ENCODE measurements at regions not wholly inside any gene's neighbourhood (a gene's known extent, or its start where the extent isn't known, plus 50 kb on each side); places are given as distances from the start of the nearest gene placed in this dataset.

GRCh38 chr2:217443601-217444000 lies 559.2 kb downstream of the TNS1 start:
- Histone ChIP-seq H3K27ac (ENCODE audit: extremely low read length, insufficient read depth, low read length) (no peak overlapping the region), H4K20me1 (ENCODE audit: insufficient read depth, low read length) (no peaks in the 10 kb centered on the region), H3K79me2 (ENCODE audit: insufficient read depth, low read length) (no peaks in the 10 kb centered on the region), H3K4me1 (ENCODE audit: insufficient read depth, low read length) (no peaks in the 10 kb centered on the region), H3K9ac (ENCODE audit: insufficient read depth, low read depth, low read length) (no peak overlapping the region), H3K27me3 (ENCODE audit: control insufficient read depth in 1 of 2, insufficient read depth in 2 of 2, low read length in 2 of 2) (no peaks in the 10 kb centered on the region), H3K36me3 (replicated peaks in 1 of 2; ENCODE audit: control insufficient read depth in 1 of 2, insufficient read depth in 2 of 2, low read length in 2 of 2) (no peaks in the 10 kb centered on the region), H3K9me3 (ENCODE audit: low read length) (no peaks in the 10 kb centered on the region), H3K4me3 (replicated peaks in 1 of 3; ENCODE audit: insufficient read depth in 1 of 3, low read depth in 2 of 3, low read length in 3 of 3) (no peak overlapping the region), H3K4me2 (ENCODE audit: low read depth, low read length) (no peak overlapping the region), H2AFZ (ENCODE audit: low read length) (no peak overlapping the region)
- intact Hi-C loops (cut with micrococcal nuclease; ENCODE audit: unreplicated experiment): no loop called here
- CTCF ChIA-PET (ENCODE audit: low intra/inter-chr PET ratio, low total read pairs): no interaction called here
- ATAC-seq: no peak
- TF ChIP-seq ZNF619 (CRISPR knock-in tag; IDR thresholded peaks at IDR 0.05) (no peak), KLF11 (CRISPR knock-in tag; IDR thresholded peaks at IDR 0.05) (no peak), MTF1 (CRISPR knock-in tag; IDR thresholded peaks at IDR 0.05) (no peak)
- no peak for DNase-seq (ENCODE audit: low spot score)
- no peak for FAIRE-seq
- in situ Hi-C loops (cut with HindIII; ENCODE audit: extremely low pct_ligation_motif_present, low pct_unique_long_range_greater_than_20kb): no loop called here
- 33% methylated on average over 1 of the region's 1 CpG for WGBS (ENCODE audit: low lambda C conversion rate)
- POLR2A ChIA-PET: no interaction called here
- no TSS peak for BruUV-seq (replicated peaks)

GRCh38 chr2:217440000-217440399 lies 562.8 kb downstream of the TNS1 start:
- in situ Hi-C loops (cut with HindIII; ENCODE audit: extremely low pct_ligation_motif_present, low pct_unique_long_range_greater_than_20kb) (no loop called here), intact Hi-C loops (cut with micrococcal nuclease; ENCODE audit: unreplicated experiment) (no loop called here)
- no peaks in the 10 kb centered on the region for H3K79me2 ChIP-seq (ENCODE audit: insufficient read depth, low read length)
- no peak overlapping the region for H3K4me2 ChIP-seq (ENCODE audit: low read depth, low read length)
- DNase-seq (ENCODE audit: low spot score) (no peak), ATAC-seq (no peak), FAIRE-seq (no peak)
- BruUV-seq (replicated peaks): no TSS peak
- H3K27ac ChIP-seq (ENCODE audit: extremely low read length, insufficient read depth, low read length): no peak overlapping the region
- H3K9ac ChIP-seq (ENCODE audit: insufficient read depth, low read depth, low read length): no peak overlapping the region
- TF ChIP-seq KDM5A (IDR thresholded peaks at IDR 0.05; ENCODE audit: borderline replicate concordance, low read length) (no peak), ZSCAN25 (CRISPR knock-in tag; IDR thresholded peaks at IDR 0.05) (no peak), YEATS4 (CRISPR knock-in tag; IDR thresholded peaks at IDR 0.05; ENCODE audit: borderline replicate concordance) (no peak), CBX5 (CRISPR knock-in tag; IDR thresholded peaks at IDR 0.05; ENCODE audit: borderline replicate concordance) (no peak)
- CTCF ChIA-PET (ENCODE audit: low intra/inter-chr PET ratio, low total read pairs): no interaction called here
- H4K20me1 ChIP-seq (ENCODE audit: insufficient read depth, low read length): no peaks in the 10 kb centered on the region
- H3K36me3 ChIP-seq (replicated peaks in 1 of 2; ENCODE audit: control insufficient read depth in 1 of 2, insufficient read depth in 2 of 2, low read length in 2 of 2): no peaks in the 10 kb centered on the region
- no peak overlapping the region for H3K4me3 ChIP-seq (replicated peaks in 1 of 3; ENCODE audit: insufficient read depth in 1 of 3, low read depth in 2 of 3, low read length in 3 of 3)
- POLR2A ChIA-PET: no interaction called here
- H2AFZ ChIP-seq (ENCODE audit: low read length): no peak overlapping the region
- no peaks in the 10 kb centered on the region; the same call in 1 of the 2 replicates for H3K4me1 ChIP-seq (ENCODE audit: insufficient read depth, low read length)
- H3K9me3 ChIP-seq (ENCODE audit: low read length): no peaks in the 10 kb centered on the region
- 0 out of 5 replicates have a peak, but pooled peaks cover 0 to 2% of the 10 kb centered on the region in 2 experiments for H3K27me3 ChIP-seq (ENCODE audit: control insufficient read depth in 1 of 2, insufficient read depth in 2 of 2, low read length in 2 of 2)
- 3% methylated on average over 1 of the region's 1 CpG for WGBS (ENCODE audit: low lambda C conversion rate)
